COLO668 (cell line): ENCODE measurements at regions not wholly inside any gene's neighbourhood (a gene's known extent, or its start where the extent isn't known, plus 50 kb on each side); places are given as distances from the start of the nearest gene placed in this dataset.
"Not testable (repeated sequence)": the region's sequence is repeated elsewhere in the genome, so short reads cannot be mapped to it uniquely, and the experiment has no call there.

Source experiments
- DNase-seq: peaks from one replicate; lab custom pipeline; 2025; ENCODE audit not compliant: unreplicated experiment; lab: John Stamatoyannopoulos, UW

GRCh38 chr12:72723732-72724131 lies 451.6 kb downstream of the TRHDE start:
- no peak for DNase-seq

GRCh38 chr12:72729451-72730010 lies 457.4 kb downstream of the TRHDE start:
- DNase-seq, result no peak

GRCh38 chr12:72734581-72734980 lies 462.4 kb downstream of the TRHDE start:
- no peak for DNase-seq

- no peak for DNase-seq
These were observed 466.6 kb downstream of the TRHDE start for GRCh38 chr12:72738811-72739210.

DNA sequence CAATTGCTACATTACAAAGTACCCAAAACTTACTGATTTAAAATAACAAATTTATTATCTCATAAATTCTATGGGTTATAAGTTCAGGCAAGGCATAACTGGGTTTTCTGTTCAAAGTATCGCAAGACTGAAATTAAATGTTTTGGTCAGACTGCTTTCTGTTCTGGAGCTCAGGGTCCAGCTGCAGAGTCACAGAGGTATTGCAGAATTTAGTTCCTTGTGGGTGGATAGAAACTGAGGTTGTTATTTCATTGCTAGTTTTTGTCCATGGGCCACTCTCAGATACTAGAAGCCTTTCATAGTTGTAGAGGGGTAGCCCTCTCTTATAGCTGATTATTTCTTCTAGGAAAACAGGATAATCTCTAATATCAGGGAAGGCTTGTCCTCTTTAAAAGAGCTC lies 467.9 kb downstream of the TRHDE start:
- DNase-seq, result no peak

DNA sequence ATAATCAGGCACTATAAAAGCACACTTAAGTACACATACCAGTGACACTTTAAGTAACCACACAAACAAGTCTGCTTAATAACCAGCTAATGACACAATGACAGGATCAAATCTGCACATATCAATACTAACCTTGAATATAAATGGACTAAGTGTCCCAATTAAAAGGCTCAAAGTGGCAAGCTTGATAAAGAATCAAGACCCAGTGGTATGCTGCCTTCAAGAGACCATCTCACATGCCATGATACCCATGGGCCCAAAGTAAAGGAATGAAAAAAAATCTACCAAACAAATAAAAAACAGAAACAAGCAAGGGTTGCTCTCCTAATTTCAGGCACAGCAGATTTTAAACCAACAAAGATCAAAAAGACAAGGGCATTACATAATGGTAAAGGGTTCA lies 470.4 kb downstream of the TRHDE start:
- no peak for DNase-seq

GRCh38 chr12:72746048-72746447 lies 473.9 kb downstream of the TRHDE start:
- DNase-seq, result no peak

DNA sequence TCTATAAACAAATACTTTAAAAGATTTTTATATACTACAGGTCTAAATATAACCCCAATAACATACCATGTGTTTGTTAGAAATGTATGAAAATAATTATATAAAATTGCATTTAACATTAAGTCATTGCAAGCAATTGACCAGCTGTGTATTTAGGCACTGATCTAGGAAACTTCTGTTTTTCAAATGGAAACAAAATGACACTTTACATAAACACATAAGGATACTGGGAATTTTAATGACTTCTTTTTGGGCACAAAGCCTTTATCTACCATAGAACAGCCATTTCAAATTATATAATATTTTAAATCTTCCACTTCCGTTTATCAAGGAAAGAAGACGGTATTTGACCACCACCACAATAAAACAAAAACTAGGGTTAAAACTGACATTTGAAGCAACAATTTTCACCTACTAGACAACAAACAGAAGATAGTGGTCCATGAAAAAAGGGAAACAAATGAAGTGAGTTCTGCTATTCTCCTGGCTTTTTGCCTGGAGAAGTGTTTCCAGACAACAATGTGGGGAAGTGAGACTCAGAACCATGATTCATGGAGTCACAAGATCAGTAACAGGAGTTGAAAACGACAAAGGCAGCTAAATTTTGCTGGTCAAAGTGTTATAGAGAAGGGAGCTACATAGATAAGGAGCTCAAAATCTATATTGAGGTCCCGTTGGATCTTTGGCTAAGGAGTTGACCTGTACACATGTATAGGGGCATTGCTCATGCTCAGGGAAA lies 475.1 kb downstream of the TRHDE start:
- DNase-seq, result no peak

- no peak for DNase-seq
These were observed 476.8 kb downstream of the TRHDE start for GRCh38 chr12:72748971-72749370.

GRCh38 chr12:72753571-72753970 lies 481.4 kb downstream of the TRHDE start:
- no peak for DNase-seq

- not testable (repeated sequence) for DNase-seq
These were observed 481.9 kb downstream of the TRHDE start for GRCh38 chr12:72754026-72754425.

- no peak for DNase-seq
These were observed 494.3 kb downstream of the TRHDE start for GRCh38 chr12:72766517-72766916.

GRCh38 chr12:72774023-72774422 lies 501.9 kb downstream of the TRHDE start:
- DNase-seq, result no peak

DNA sequence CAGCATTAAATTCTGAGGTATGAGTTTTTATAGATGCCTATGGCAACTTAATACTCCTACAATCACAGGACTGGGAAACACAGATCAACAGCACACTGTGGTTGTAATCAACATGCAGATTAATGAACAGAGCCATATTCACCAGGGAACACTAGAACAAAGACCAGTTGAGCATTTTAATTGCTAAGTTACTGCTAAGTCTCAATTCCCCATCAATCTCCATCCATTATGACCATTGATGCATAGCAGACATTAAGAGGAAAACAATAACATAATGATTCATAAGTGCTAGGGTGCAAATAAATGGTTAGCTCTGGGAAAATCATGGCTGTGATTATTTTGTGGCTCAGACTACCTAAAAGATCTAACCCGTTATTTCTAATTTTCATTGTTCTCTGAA lies 505.6 kb downstream of the TRHDE start:
- no peak for DNase-seq

DNA sequence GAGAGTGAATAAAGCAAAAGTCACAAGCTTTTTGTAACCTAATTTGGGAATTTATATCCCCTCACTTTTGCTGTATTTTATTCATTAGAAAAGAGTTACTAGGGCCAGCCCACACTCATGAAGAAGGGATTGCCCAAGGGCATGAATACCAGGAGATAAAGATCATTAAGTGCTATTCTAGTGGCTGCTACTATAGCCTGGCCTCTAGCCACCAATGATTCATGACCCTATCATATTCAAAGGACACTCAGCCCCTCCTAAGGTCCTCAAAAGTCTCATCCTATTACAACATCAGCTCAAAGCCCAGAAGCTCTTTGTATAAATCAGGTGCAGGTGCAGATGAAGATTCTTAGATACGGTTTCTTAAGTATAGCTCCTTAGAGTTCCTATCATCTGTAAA lies 518.1 kb downstream of the TRHDE start:
- DNase-seq, result no peak

- no peak for DNase-seq
These were observed 520.7 kb downstream of the TRHDE start for GRCh38 chr12:72792889-72793288.

DNA sequence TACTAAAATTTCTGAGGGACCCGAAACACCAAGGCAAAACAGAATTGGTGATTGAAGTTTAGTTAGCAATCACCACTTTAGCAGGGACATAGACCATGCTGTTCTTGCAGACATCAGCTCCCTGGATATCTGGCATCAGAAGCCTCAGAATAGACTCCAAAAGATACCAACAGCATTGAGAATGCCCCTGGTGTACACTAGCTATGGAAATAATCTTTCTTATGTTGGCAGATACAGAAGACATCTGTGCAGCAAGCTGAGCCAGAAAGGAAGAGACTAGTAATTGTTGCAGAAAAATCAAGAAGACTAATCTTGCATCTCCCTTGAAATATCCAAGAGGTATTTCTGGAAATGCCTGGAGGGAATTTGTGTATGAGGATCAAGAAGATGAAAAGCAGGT lies 521.6 kb downstream of the TRHDE start:
- DNase-seq, result no peak

DNA sequence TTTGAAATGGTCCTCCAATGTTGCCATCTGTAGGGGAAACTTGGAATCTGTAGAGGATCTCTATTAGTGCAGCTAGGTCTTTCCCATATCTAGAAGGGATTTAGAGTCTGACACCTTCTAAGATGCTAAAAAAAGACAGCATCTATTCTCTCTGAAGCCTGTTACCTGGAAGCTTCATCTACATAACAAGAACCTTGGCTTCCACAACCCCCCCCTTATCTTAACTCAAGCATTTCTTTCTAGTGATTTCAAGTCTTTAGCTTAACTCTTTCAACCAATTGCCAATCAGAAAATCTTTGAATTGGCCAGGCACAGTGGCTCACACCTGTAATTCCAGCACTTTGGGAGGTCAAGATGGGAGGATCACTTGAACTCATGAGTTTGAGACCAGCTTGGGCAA lies 543.3 kb downstream of the TRHDE start:
- DNase-seq, result no peak

DNA sequence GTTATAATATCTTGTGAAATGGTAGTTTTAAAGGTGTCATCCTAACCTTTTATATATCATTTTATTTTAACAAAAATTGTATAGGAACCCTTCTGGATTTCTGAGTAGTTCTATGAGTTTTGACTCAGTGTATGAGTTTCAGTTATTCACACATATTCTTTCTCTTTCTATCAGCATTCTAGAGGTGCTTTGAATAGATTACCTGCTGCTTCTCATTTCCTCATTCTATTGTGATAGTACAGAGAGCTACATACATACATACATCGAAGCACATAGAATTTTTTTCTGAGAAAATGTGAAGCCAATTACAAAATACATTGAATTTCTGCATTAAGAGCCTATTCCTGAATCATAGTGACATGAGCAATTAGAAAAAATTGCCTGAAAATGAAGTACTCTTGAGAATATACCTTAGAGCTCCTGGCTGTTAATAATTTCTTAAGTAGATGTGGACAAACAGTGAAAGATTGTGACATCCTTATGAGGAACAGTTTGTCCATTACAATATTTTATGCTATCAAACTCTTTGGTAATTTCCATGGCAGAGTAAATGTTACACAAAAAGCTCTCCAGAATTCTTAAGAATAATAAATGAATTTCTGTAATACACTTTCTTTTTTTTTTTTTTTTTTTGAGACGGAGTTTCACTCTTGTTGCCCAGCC lies 556.6 kb downstream of the TRHDE start:
- DNase-seq, result no peak

DNA sequence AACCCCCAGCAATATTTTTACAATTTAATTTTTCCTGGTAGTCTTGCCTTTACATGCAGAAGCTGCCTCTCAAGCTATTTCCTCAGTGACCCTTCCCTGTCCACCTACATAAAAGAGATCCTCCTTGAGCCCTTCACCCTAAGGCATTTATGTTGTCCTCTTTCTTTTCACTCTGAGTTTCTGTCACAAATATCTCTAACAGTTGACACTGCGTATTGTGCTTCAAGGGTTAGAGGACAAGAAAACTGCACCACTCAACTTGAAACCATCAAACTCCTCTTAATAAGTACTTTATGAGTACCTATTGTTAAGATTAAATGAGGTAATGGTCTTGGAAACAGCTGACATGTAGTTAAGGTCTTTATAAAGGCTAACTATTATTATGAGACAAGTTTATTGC lies 557.7 kb downstream of the TRHDE start:
- no peak for DNase-seq

DNA sequence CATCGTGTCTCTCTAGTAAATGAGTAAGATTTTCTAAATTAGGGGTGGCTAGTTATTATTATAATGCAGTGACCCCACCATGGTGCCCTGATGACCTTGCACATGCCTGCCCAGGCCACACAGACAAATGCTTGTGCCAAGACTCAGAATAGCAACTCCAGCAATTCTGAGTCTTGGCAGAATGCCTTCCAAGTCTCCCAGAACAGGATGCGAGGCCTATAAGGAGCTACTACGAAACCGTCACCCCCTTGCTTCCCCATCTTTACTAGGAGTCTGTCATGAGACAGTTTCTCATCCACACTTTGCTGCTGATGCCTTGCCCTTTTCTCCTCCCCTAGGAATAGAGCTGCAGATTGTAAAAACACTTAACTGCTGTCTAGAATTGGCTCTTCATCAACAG lies 559.9 kb downstream of the TRHDE start:
- no peak for DNase-seq

DNA sequence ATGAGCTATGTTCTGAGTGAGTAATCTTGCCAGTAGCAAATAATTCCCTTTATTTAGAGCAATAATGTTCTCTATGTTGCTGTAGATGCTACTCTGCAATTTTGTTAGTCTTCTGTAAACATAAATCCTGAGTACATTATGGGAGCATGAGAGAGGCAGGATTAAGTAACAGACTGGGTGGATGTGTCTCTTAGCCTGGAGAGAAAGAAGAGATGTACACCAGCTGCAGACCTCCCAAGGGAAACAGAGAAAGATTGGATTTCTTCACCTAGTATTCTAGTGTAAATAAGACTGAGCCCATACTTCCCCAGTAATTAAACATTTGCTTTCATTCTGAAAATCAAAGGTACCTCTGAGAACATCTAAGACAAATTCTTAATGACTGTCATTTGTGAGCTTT lies 564.0 kb downstream of the TRHDE start:
- DNase-seq, result no peak

DNA sequence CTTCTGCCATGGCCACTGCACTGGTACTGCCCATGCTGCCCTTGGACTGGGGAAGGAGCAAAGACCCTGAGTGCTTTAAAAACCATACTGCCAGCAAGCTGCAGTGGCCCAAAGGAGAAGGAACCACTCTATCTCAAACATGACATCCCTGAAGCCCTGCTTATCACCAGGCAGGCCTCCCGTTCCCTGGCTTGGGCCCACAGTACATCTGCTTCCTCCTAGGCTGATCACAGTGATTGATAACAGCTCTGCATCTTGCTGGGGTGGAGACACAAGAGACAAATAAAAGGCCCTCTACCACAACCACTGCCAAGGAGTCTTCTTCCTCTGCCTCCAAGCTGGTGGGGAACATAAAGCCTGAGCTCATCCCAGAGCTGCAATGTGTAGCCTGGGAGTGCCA lies 567.5 kb downstream of the TRHDE start:
- DNase-seq, result no peak
